NCI-H446 treated with DMSO at 0.1 percent for 48 hours (cell line): ENCODE measurements at regions not wholly inside any gene's neighbourhood (a gene's known extent, or its start where the extent isn't known, plus 50 kb on each side); places are given as distances from the start of the nearest gene placed in this dataset.

ENCODE experiments used
- DNase-seq: peaks from one replicate; lab custom pipeline; 2025; lab: John Stamatoyannopoulos, UW

DNA sequence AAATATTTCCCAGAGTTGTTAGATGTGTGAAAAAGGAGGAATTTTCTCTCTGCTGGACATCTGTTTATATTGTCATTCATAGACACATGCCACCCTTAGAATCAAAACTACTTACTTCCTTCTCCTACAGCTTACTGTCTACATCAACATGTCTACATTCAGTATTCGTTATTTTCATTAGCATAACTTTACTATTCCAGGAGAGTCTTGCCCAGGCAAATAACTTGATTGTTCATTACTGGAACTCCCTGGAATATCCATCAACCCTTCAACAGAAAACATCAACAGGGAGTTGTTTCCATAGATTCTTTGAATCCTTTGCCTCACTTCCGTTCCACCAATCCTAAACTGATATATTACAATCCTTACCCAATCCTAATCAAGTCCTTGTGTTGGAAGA, 457.5 kb upstream of the ZNF608 start:
- DNase-seq: no peak

- no peak for DNase-seq
These were observed 459.3 kb upstream of the ZNF608 start for GRCh38 chr5:125205601-125206225.

DNA sequence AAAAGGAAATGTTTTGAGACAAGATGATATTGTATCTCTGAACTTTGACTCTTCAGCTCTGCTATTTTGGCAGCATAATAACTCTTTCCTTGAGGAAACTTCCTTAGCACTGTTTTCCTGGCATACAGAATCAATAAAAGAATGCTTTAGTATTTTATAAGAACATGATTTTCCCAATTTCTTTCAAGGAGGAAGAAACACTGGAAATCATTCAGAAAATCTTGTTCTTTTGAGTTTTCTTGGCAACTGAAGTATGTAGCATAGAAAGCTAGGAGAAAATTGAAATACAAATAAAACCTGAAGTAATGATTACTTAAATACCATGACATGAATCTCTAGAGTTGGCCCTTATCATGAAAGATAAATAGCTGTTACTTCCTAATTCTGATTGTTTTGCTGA, 461.4 kb upstream of the ZNF608 start:
- no peak for DNase-seq

DNA sequence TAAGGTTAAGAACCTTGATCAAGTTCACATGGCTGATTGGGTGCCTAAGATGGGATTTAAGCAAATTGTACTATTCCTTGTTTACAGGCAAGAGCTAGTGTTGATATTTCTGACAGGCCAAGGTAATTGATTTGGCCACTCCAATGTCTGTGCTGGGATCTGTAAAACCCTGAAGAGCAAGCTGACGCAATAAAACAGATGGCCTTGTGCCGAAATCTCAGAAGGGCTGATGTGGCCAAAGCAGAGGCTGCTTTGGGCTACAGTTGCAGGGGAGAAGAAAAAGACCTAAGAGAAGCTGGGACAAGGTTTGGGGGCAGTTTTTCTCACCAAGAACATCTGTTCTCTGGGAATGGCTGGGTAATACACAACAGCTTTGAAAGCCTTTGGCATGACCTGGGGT, 463.2 kb upstream of the ZNF608 start:
- DNase-seq: peak; percentile 34

GRCh38 chr5:125210242-125210947, 464.0 kb upstream of the ZNF608 start:
- no peak for DNase-seq

GRCh38 chr5:125214080-125214479, 467.6 kb upstream of the ZNF608 start:
- no peak for DNase-seq

- no peak for DNase-seq
These were observed 469.2 kb upstream of the ZNF608 start for GRCh38 chr5:125215593-125215992.

DNA sequence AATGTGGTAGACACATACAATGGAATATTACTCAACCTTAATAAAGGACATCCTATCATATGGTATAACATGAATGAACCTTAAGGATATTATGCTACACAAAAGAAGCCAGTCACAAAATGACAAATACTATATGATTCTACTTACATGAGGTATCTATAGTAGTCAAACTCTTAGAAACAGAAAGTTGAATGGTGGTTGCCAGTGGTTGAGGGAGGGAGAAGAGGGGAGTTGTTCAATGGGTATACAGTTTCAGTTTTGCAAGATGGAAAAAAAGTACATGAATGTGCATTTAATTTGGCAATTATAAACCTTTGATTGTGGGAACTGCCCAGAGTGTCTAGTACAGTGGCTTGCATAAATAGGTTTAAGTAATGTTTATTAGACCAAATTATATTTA, 473.3 kb upstream of the ZNF608 start:
- no peak for DNase-seq

DNA sequence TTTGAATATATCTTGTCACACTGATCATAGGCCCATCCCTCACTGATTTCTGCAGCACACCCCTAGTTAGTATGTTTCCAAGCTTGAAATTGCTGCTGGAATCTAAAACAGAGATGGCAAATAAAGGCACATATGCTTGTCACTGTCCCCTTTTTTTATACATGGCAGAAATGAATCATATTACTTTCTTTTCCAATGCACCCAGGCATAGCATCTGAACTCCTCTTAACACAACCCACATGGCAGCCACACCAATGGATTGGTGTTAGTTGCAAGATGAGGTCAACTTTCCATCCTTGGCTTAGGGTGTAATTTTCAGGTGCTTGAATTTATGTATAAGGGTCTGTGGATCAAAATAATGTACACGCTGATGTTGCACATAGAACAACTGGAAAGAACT, 473.8 kb upstream of the ZNF608 start:
- no peak for DNase-seq

DNA sequence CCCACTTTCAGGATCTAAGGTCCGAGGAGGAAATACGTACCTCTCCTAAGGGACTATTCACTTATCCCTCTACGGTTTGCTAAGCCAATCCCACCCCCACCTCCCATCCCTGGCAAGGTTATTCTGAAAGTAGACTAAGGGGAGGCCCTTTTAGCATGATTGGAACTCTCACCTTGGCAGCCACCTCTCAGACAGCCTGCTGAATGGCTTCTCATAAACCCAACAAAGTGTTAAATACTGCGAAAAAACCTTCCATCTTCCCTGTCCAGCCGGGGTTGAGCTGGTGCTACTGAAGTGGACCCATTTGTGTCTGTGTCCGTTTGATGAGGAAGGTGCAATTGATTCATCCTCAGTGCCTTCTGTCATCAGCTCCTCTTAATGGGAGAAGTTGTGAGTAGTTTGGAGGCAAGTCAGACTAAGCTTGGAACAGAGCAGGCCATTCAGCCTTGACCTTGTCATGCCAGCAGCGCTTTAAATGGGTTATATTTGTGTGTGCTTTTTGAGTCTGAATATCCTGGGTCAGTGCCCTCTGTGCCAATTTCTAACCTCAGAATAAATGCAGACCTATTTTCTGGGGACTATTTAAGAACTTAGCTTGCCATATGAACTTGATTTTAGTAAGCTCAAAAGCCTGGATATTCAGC, 476.3 kb upstream of the ZNF608 start:
- DNase-seq: no peak

DNA sequence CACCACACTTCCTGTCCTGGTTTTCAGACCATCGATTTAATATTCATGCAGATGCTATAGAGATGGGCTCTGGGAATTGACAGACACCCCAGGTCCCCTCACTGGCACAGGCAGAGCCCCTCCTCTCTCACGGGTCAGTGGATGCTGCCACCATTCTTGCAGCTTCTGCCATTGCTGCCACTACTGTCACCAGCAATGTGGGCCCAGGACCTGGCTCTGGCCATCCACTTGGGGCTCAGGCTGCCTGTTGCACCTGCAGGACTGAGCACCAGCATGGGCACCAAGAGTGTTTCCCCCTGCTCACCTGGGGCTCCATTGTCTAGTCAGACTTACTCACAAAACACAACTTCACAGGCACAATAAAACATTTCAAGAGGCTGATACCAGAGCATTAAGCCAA, 479.0 kb upstream of the ZNF608 start:
- no peak for DNase-seq

DNA sequence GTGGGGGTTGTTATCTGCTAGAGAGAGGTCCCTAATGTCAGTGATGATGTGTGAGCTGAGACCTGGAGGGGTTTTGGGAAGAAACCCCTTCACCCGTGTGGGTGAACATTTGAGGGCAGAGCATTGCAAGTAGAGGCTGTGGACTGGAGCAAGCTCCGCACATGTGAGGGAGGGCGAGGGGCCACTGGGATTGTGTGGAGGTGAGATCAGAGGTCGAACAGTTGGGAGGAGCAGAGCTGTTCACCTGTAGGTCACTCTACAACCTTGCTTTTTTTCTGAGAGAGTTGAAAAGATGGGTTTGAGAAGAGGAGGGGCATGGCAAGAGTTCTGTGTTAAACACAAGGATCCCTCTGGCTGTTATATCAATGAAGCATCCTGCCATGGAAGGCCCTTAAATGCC, 480.4 kb upstream of the ZNF608 start:
- DNase-seq: no peak

GRCh38 chr5:125227333-125228095, 481.1 kb upstream of the ZNF608 start:
- no peak for DNase-seq

GRCh38 chr5:125228363-125229070, 482.1 kb upstream of the ZNF608 start:
- no peak for DNase-seq

- DNase-seq: no peak
These were observed 483.1 kb upstream of the ZNF608 start for GRCh38 chr5:125229556-125229955.

DNA sequence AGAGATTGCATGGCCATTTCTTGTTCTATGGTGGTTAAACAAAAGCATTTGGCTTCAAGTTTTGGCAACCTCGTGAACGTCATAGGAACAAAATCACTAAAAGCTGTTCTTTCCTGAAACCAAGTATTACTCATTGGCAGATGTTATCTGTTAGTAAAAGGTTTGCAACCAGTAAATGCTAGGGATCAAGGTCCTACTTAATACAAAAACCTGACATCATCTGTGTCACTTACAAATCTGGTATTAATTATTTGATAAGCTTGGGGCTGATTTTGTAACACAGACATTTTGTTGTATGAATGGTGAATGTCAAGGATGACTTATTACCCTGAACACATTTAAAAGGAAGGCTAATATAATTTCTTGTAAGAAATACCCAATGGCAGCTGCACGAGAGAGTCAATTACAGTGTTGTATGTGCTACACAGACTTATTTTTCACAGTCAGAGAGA, 486.4 kb upstream of the ZNF608 start:
- peak; percentile 65 for DNase-seq

DNA sequence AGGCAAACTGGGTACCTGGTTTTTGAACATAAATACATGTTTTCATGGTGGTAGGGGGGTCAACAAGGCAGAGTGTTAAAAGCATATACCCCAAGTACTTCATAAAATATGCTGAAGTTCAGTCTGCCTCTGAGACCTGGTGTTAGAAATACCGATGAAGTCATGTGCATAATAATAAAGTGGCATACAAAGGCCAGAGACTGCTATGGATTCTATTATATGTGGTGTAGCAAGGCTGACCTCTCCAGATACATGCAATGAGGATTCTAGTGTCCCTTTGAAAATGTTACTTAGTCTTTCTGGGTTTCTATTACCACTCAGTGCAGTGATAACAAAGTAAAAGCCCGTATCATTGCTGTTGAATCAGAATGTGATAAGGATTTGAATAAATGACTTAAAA, 487.5 kb upstream of the ZNF608 start:
- no peak for DNase-seq

- no peak for DNase-seq
These were observed 489.6 kb upstream of the ZNF608 start for GRCh38 chr5:125236007-125236406.

GRCh38 chr5:125236981-125237380, 490.5 kb upstream of the ZNF608 start:
- no peak for DNase-seq

DNA sequence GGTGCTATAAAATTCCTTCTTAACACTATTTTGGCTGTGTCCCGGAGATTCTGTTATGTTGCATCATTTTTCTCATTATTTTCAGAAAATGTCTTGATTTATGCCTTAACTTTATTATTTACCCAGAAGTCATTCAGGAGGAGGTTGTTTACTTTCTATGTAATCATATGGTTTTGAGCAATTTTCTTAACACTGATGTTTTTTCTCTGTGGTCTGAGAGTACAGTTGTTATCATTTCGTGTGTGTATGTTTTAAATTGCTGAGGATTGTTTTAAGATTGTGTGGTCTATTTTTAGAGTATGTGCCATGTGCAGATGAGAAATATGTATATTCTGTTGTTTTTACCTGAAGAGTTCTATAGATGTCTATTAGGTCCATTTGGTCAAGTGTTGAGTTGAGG, 498.1 kb upstream of the ZNF608 start:
- no peak for DNase-seq

DNA sequence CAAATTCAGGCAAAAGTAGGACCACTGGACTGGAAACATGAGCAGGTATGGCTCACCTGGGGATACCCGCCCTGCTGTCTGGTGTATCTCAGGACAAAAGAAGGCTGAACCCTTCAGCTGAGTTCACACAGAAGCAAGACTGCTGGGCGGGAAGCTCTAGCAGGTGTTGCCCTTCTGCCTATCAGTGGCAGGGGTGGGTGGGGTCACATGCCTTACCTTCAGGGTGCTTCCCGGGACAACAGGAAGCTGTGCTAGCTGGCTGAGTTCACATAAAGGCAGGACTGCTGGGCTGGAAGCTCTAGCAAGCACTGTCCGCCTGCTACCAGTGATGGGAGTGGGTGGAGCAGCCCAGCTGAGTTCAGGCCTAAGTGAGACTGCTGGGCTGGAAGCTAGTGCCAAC, 498.8 kb upstream of the ZNF608 start:
- DNase-seq: no peak

DNA sequence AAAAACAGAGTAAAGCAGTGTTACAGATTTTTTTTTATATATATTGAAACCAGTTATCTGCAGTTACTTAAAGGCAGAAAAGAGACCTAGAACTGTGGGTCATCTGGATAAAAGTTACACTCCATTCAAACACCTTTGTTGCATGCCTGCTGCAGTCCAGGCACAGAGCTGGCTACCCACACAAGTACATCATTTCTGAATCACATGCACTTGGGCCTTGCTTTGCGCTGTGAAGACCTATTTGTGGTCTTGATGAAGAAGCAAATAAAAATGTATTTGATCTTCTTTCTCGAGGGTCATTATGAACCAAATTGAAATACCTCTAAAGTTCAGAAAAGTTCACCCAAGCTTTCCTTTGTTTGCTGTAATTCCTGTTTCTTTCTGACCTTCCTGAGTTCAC, 503.0 kb upstream of the ZNF608 start:
- DNase-seq: no peak
